NT2/D1 (cell line): ENCODE measurements at regions not wholly inside any gene's neighbourhood (a gene's known extent, or its start where the extent isn't known, plus 50 kb on each side); places are given as distances from the start of the nearest gene placed in this dataset.

Source experiments
- DNase-seq: peaks from one replicate; pipeline ENCODE4 v3.0.0-alpha.2; 2011; ENCODE audit warnings: low read depth, low spot score
- H3K27me3 ChIP-seq: 2 replicates; pipeline ENCODE4 v1.6.0; 2011; ENCODE audit warnings: mild to moderate bottlenecking; ENCODE audit not compliant: insufficient read length, insufficient read depth
- H3K36me3 ChIP-seq: 2 replicates; pipeline ENCODE4 v1.6.1; 2011; ENCODE audit warnings: mild to moderate bottlenecking, low read length, mixed read lengths; ENCODE audit not compliant: insufficient read depth, insufficient read length
- H3K4me1 ChIP-seq: 2 replicates; pipeline ENCODE4 v1.5.1; 2011; ENCODE audit not compliant: insufficient read depth, insufficient read length
- H3K4me3 ChIP-seq: 2 replicates; pipeline ENCODE4 v1.5.1; 2011; ENCODE audit warnings: low read depth; ENCODE audit not compliant: insufficient read length
- H3K9ac ChIP-seq: 2 replicates; pipeline ENCODE4 v1.6.0; 2011; ENCODE audit warnings: low read depth; ENCODE audit not compliant: insufficient read length
- H3K9me3 ChIP-seq: 2 replicates; pipeline ENCODE4 v1.5.1; 2011; ENCODE audit warnings: mild to moderate bottlenecking, low read length; ENCODE audit not compliant: insufficient read depth
- SUZ12 ChIP-seq: IDR thresholded peaks from 2 replicates; pipeline ENCODE4 v1.6.1; 2011; ENCODE audit not compliant: insufficient read length, insufficient read depth; ENCODE audit errors: extremely low read depth
- YY1 ChIP-seq: IDR thresholded peaks from 2 replicates; pipeline ENCODE4 v1.6.1; 2011; ENCODE audit not compliant: insufficient read length, insufficient read depth
- ZNF274 ChIP-seq: IDR thresholded peaks from 2 replicates; pipeline ENCODE4 v1.6.1; 2011; ENCODE audit warnings: mild to moderate bottlenecking, low read depth, low read length

DNA sequence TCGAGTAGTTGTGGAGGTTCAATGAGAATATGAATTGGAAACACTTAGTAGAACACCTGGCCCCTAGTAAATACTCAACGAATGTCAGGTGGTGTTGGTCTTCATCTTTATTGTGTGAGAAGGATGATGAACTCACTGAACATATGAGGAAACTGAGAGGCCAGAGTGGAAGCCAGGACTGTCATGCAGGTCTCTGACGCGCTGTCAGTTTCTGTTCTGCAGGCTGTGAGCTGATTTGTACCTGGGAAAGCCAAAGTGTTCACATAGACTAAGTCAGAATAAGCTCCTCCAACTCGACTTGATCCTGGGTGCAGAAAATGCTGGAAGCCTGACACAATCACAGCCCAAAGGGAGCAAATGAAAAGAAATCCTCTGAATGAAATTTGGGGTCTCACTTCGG, 222.2 kb downstream of the LY86 start:
- H3K9me3 ChIP-seq = no peaks in the 10 kb centered on the region
- H3K4me3 ChIP-seq = no peak overlapping the region
- TF ChIP-seq ZNF274 = no peak
- TF ChIP-seq SUZ12 = no peak
- TF ChIP-seq YY1 = no peak

DNA sequence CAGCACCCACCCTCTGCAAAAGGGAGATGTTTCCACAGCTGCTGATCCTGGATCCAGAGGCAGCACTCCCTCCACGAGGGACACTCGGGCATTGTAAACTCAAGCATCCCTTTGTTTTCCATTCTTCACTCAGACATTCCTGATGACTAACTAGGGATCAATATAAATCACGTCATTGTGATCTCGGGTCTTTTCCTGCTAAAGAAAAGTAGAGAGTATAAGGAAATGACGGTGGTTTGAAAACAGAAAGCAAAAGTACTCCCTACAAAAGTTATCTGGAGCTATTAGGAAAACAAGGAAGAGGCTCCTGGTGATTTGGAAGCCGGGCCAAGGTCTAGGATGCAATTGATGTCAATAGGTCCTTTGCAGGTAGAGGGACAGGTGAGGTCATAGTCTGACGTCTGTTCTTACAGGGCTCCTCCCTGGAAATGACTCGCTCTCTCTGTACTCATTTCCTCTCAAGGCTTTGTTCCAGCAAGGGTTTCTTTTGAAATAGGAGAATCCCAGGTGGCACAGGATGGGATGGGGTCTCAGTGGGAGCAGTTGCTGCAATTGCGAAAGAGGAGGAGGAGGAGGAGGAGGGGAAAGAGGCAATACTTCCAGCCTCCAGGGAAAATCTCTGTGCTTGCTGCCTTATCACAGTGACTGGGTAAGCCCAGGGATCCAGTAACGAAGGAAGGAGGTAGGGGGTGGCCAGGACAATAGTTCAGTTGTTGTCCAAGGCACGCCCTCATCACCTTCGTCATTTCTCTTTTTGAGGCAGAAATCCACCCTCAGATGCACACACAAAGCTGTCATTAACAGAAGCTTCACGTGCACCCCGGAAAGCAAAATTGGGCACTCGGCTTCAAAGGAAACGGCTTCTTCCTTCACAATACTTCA, 222.8 kb downstream of the LY86 start:
- Histone ChIP-seq H3K4me3 (no peak overlapping the region), H3K27me3 (no peaks in the 10 kb centered on the region), H3K9ac (no peak overlapping the region), H3K9me3 (no peaks in the 10 kb centered on the region), H3K4me1 (no peaks in the 10 kb centered on the region), H3K36me3 (no peaks in the 10 kb centered on the region)
- TF ChIP-seq YY1 (no peak), SUZ12 (no peak), ZNF274 (no peak)
- DNase-seq = peak; percentile 44

More for the DNA sequence above, 222.2 kb downstream of the LY86 start:
- H3K36me3 ChIP-seq = no peaks in the 10 kb centered on the region
- DNase-seq = no peak
- no peak overlapping the region for H3K9ac ChIP-seq
- no peaks in the 10 kb centered on the region for H3K4me1 ChIP-seq
- no peaks in the 10 kb centered on the region for H3K27me3 ChIP-seq

DNA sequence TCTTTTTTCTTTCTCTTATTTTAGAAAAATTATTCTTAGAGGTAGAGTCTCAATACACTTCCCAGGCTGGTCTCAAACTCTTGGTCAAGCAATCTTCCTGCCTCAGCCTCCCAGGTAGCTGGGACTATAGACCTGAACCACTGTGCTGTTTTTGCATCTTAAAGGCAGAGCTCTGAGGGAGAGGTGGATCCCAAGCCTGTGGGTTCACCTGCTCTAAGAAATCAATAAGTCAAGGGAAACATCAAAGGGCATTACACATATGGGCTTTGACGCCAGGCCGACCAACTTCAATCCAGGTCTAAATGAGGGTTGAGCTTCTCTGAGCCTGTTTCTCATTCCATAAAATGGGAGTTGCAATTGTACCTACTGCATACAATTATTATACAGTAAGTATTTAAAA, 223.9 kb downstream of the LY86 start:
- H3K9ac ChIP-seq = no peak overlapping the region
- no peaks in the 10 kb centered on the region for H3K9me3 ChIP-seq
- no peaks in the 10 kb centered on the region for H3K27me3 ChIP-seq
- no peak for TF ChIP-seq ZNF274
- TF ChIP-seq SUZ12 = no peak
- TF ChIP-seq YY1 = no peak
- no peak overlapping the region for H3K4me3 ChIP-seq
- DNase-seq = no peak
- H3K36me3 ChIP-seq = no peaks in the 10 kb centered on the region
- no peaks in the 10 kb centered on the region for H3K4me1 ChIP-seq

DNA sequence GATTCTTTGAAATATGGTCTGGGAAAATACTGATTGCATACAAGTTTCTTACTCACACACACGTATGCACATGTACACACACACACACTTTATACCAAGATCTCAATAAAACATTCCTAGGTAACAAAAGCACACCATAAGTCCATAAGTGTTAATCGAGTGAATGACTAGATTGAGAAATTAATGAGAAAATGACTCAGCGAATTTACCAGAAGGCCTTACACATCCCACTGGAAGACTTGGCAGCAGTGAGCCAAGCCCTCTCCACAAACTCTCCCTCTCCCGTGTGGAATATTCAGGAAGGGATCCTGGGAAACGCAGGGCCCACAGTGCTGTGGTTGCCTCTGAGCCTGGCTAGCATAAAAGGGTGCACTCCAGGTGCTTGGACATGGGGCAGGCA, 227.2 kb downstream of the LY86 start:
- Histone ChIP-seq H3K4me3 (no peak overlapping the region), H3K4me1 (peaks cover 2% of the 10 kb centered on the region), H3K9me3 (no peaks in the 10 kb centered on the region), H3K9ac (no peak overlapping the region), H3K27me3 (no peaks in the 10 kb centered on the region), H3K36me3 (no peaks in the 10 kb centered on the region)
- TF ChIP-seq SUZ12 = no peak
- no peak for TF ChIP-seq ZNF274
- TF ChIP-seq YY1 = no peak
- no peak for DNase-seq

DNA sequence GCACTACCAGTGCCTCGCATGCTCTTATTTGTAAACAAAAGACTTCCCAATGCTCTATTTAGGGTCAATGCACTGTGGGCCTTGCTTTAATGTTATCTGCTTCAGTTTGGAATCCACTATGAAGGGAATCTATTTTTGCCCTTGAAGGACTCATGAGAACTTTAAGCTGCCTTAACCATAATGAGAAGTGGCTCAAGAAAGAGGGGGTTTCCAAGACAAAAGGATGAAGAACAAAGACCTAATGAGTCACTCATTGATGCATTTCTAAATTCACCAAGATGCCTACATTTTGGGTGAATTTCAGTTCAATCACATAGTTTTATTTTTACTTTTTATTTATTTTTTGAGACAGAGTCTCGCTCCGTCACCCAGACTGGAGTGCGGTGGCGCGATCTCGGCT, 228.2 kb downstream of the LY86 start:
- Histone ChIP-seq H3K4me1 (peaks cover 2% of the 10 kb centered on the region), H3K4me3 (no peak overlapping the region), H3K9me3 (no peaks in the 10 kb centered on the region), H3K9ac (no peak overlapping the region), H3K27me3 (no peaks in the 10 kb centered on the region), H3K36me3 (no peaks in the 10 kb centered on the region)
- TF ChIP-seq SUZ12 = no peak
- no peak for TF ChIP-seq YY1
- TF ChIP-seq ZNF274 = no peak
- DNase-seq = no peak

DNA sequence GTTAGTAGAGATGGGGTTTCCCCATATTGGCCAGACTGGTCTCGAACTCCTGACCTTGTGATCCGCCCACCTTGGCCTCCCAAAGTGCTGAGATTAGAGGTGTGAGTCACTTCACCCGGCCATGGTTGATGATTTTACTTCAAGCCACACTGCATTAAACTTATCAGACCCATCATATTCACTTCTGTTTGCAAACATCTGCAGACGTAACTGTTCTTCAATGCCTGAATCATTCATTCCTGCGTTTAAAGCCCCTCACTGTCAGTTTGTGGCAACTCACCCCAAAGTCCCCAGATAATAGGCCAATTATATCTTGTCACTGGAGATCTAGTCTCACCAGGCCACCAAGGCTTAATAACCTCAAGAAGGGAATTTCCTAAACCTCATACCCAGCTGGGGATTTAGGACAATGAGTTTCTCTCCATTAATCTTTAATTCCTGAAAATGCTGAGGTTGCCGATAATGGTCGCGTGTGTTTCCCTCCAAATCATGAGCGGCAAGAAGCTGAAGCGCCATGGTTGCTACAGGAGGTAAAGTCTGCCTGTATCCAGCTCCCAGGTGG, 229.6 kb downstream of the LY86 start:
- no peak for DNase-seq
- H3K4me3 ChIP-seq = no peak overlapping the region
- peaks cover 2% of the 10 kb centered on the region for H3K4me1 ChIP-seq
- H3K27me3 ChIP-seq = peaks cover 4% of the 10 kb centered on the region
- no peaks in the 10 kb centered on the region for H3K36me3 ChIP-seq
- H3K9me3 ChIP-seq = no peaks in the 10 kb centered on the region
- TF ChIP-seq YY1 = no peak
- TF ChIP-seq ZNF274 = no peak
- no peak for TF ChIP-seq SUZ12
- H3K9ac ChIP-seq = no peak overlapping the region

DNA sequence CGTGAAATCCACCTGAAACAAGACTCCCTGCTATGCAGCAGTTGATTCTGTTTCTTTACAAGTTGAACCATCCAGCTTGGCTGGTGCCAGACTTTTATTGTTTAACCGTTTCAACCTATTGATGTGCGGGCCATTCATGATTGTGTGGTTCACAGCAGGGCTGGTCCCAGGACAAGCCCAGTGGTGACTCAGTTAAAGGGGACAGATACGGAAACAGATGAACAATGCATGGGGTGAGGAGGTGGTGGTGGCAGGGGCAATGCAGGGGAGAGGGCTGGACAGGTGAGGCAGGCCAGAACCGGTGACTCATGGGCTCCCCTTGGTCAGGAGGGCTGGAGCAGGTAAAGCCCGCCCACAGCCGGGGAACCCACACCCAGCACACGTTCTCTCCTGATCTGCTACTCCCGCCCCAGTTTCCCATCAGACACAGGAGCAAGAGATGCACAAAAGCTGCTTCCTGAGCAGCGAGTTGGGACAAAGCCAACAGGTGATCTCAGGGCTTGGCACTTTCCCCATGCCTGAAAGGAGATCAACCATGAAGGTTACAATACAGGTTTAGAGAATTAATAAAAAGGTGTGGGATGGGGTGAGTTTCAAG, 232.2 kb downstream of the LY86 start:
- TF ChIP-seq YY1 (no peak), SUZ12 (no peak), ZNF274 (no peak)
- DNase-seq = peak; percentile 32

More for the DNA sequence above, 232.2 kb downstream of the LY86 start:
- peaks cover 9% of the 10 kb centered on the region for H3K4me1 ChIP-seq
- H3K36me3 ChIP-seq = no peaks in the 10 kb centered on the region
- peak overlapping the region; percentile 18 for H3K9ac ChIP-seq
- H3K9me3 ChIP-seq = no peaks in the 10 kb centered on the region
- no peak overlapping the region for H3K4me3 ChIP-seq
- peaks cover 4% of the 10 kb centered on the region for H3K27me3 ChIP-seq
